ENCODE measurements at regions not wholly inside any gene's neighbourhood (a gene's known extent, or its start where the extent isn't known, plus 50 kb on each side); places are given as distances from the start of the nearest gene placed in this dataset.

GRCh38 chr21:35441868-35442582 is 392.9 kb upstream of the RUNX1 start (continued):
- TF ChIP-seq, protein P1, sequence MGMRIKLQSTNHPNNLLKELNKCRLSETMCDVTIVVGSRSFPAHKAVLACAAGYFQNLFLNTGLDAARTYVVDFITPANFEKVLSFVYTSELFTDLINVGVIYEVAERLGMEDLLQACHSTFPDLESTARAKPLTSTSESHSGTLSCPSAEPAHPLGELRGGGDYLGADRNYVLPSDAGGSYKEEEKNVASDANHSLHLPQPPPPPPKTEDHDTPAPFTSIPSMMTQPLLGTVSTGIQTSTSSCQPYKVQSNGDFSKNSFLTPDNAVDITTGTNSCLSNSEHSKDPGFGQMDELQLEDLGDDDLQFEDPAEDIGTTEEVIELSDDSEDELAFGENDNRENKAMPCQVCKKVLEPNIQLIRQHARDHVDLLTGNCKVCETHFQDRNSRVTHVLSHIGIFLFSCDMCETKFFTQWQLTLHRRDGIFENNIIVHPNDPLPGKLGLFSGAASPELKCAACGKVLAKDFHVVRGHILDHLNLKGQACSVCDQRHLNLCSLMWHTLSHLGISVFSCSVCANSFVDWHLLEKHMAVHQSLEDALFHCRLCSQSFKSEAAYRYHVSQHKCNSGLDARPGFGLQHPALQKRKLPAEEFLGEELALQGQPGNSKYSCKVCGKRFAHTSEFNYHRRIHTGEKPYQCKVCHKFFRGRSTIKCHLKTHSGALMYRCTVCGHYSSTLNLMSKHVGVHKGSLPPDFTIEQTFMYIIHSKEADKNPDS (CRISPR knock-in tag; IDR thresholded peaks at IDR 0.05): no peak

DNA sequence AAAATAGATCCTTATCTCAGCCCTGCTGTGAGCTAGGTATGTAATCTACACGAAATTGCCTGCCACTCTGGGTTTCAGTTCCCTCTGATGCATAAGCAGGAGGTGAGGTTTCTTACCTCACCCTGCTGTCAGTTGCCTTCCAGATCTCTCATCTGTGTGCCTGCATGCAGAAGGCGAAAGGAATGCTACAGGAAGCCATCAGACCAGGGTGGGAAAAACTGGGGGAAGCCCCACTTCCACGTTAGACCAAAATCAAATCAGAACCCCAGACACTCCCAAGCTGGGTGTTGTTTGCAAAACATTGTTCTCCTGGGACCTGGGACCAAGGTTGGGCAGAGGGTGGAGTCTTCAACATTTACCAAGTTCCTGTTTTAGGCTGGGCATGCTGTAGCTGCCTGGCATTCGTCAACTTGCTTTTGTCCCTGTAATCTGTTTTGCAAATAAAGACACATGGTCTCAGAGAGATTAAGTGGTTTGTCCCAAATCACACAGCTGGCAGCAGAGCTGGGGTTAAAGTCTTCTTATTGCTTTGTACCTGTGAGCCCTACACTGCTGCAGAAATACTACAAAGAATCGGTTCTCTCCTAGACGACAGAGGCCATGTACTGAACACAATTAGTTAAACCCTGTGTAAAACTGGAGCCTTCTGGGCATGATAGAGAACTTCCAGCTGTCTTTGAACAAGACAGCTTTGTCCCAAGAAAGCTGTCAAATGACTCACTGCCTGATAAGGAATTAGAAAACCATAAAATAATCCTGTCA is 389.7 kb upstream of the RUNX1 start:
- ChIA-PET CTCF (ENCODE audit: low intra/inter-chr PET ratio, low total read pairs) (no interaction called here), POLR2A (no interaction called here)
- no peak overlapping the region for H3K27ac ChIP-seq (ENCODE audit: extremely low read length, insufficient read depth, low read length)
- in situ Hi-C loops (cut with HindIII; ENCODE audit: extremely low pct_ligation_motif_present, low pct_unique_long_range_greater_than_20kb) (no loop called here), intact Hi-C loops (cut with micrococcal nuclease; ENCODE audit: unreplicated experiment) (no loop called here)
- H3K79me2 ChIP-seq (ENCODE audit: insufficient read depth, low read length): no peaks in the 10 kb centered on the region
- ATAC-seq: no peak
- H3K4me1 ChIP-seq (ENCODE audit: insufficient read depth, low read length): no peaks in the 10 kb centered on the region
- H3K27me3 ChIP-seq (ENCODE audit: control insufficient read depth in 1 of 2, insufficient read depth in 2 of 2, low read length in 2 of 2): no peaks in the 10 kb centered on the region
- no peak overlapping the region for H3K9ac ChIP-seq (ENCODE audit: insufficient read depth, low read depth, low read length)
- no peak overlapping the region for H3K4me3 ChIP-seq (replicated peaks in 1 of 3; ENCODE audit: insufficient read depth in 1 of 3, low read depth in 2 of 3, low read length in 3 of 3)
- BruUV-seq (replicated peaks): no TSS peak
- H3K9me3 ChIP-seq (ENCODE audit: low read length): no peaks in the 10 kb centered on the region
- WGBS (ENCODE audit: low lambda C conversion rate): 4% methylated on average over 6 of the region's 6 CpGs
- TF ChIP-seq ZNF775 (CRISPR knock-in tag; IDR thresholded peaks at IDR 0.05; ENCODE audit: borderline replicate concordance) (no peak), ZMYM4 (CRISPR knock-in tag; IDR thresholded peaks at IDR 0.05) (0 out of 2 replicates have a peak, but pooled peaks have one; percentile 19)
- H3K36me3 ChIP-seq (replicated peaks in 1 of 2; ENCODE audit: control insufficient read depth in 1 of 2, insufficient read depth in 2 of 2, low read length in 2 of 2): no peaks in the 10 kb centered on the region
- DNase-seq (ENCODE audit: low spot score): no peak
- FAIRE-seq: no peak
- H4K20me1 ChIP-seq (ENCODE audit: insufficient read depth, low read length): no peaks in the 10 kb centered on the region
- H3K4me2 ChIP-seq (ENCODE audit: low read depth, low read length): no peak overlapping the region
- H2AFZ ChIP-seq (ENCODE audit: low read length): no peak overlapping the region

Data from HepG2 (cell line).